Activated T-cell treated with anti-CD3 and anti-CD28 coated beads for 24 hours (primary cell): ENCODE measurements at regions not wholly inside any gene's neighbourhood (a gene's known extent, or its start where the extent isn't known, plus 50 kb on each side); places are given as distances from the start of the nearest gene placed in this dataset.

Experiments used
- DNase-seq: peaks from one replicate; pipeline ENCODE4 v3.0.0-alpha.2; 2020; ENCODE audit warnings: low read depth

DNA sequence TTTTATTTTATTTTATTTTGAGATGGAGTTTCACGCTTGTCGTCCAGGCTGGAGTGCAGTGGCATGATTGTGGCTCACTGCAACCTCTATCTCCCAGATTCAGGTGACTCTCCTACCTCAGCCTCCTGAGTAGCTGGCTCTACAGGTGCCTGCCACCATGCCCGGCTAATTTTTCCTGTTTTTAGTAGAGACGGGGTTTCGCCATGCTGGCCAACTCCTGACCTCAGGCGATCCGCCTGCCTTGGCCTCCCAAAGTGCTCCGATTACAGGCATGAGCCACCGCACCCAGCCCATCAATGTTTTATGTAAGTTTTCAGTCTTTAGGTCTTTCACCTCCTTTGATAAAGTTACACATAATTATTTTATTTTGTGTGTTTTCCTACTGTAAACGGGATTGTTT lies 154.6 kb downstream of the COPRS start:
- DNase-seq = no peak

DNA sequence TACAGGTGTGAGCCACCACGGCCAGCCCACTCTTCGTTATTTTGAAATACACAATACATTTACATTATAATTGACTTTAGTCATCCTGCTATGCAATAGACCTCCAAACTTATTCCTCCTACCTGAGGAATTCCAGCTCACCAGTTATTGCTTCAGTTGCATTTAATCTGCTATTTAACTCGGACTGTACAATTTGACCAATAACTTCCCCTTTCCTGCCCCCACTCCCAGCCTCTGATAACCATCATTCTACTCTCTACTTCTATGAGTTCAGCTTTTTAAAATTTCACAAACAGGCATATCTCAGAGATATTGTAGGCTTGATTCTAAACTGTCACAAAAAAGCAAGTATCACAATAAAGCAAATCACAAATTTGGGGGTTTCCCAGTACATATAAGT lies 157.0 kb downstream of the COPRS start:
- no peak for DNase-seq

DNA sequence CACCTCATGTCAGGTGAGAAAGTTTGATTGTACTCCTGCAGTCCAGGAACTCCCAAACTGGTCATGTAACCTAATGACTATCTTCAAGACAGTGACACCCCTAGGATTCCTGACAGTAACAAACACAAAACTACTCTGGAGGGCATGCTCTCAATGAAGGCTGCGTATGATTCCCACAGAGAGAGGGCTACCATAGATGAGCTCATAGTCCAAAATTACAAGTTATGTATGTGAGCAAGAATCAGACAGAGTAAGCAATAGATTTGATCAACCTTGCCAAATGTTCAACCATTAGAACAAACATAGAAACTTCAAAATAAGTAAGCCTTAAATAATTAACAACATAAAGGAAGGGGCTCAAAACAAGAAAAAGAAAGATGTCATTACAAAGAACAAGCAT lies 158.1 kb downstream of the COPRS start:
- DNase-seq = no peak

DNA sequence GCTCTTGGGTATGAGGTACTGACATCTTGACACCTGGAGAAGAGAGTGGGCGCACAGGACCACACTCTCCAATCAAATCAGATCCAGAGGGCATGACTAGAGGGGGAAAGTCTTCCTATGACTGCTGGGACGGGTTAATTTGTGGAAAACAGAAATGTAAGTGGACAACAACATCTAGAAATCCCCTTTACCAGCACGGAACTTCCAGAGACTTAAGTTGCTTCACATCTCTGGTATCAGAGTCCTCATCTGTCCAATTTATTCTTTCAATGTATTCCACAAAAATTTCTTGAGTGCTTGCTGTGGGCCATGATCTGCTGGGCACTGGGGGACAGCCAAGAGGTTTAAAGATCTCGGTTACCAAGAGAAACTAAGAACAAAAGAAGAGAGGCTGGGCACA lies 159.2 kb downstream of the COPRS start:
- DNase-seq = no peak

DNA sequence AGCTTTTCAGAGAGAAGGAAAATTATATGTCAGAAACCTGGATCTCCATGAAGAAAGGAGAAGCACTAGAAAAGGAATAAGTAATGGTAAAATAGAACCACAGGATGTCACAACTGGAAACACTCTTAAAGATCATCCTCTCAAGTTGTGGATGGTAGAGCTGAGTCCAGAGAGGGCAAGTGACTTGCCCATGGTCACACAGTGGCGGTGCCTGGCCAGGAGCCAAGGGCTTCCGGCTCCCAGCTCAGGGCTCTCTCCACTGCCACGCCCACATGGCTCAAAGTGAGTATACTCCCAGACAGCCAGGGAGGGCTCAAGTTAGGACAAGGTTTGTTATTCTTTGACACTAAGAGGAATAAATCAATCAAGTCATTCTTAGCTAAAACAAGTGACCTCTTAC lies 159.8 kb downstream of the COPRS start:
- no peak for DNase-seq

DNA sequence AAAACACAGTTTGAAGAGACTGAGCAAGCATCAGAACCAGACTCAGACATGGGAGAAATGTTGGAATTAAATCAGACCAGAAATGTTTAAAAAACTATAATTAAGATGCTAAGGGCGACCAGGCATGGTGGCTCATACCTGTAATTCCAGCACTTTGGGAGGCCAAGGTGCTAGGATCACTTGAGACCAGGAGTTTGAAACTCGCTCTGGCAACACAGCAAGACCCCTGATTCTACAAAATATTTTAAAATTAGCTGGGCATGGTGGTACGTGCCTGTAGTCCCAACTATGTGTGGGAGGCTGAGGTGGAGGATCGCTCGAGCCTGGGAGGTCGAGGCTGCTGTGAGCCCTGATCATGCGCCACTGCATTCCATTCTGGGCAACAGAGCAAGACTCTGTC lies 160.3 kb downstream of the COPRS start:
- DNase-seq = no peak

DNA sequence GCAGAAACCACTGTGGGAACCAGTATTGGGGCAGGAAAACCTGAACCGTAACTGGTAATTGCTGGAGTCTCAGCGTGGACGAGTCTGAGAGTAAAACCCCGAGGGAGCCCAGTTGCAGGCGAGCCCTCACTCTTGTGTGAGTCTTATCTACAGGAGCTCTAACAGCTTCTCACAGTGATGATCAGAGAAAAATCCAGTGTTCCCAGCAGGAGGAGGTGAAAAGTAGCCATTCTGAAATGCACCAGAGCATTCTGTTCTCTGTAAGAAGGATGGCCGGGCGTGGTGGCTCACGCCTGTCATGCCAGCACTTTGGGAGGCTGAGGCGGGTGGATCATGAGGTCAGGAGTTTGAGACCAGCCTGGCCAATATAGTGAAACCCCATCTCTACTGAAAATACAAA lies 161.2 kb downstream of the COPRS start:
- no peak for DNase-seq

DNA sequence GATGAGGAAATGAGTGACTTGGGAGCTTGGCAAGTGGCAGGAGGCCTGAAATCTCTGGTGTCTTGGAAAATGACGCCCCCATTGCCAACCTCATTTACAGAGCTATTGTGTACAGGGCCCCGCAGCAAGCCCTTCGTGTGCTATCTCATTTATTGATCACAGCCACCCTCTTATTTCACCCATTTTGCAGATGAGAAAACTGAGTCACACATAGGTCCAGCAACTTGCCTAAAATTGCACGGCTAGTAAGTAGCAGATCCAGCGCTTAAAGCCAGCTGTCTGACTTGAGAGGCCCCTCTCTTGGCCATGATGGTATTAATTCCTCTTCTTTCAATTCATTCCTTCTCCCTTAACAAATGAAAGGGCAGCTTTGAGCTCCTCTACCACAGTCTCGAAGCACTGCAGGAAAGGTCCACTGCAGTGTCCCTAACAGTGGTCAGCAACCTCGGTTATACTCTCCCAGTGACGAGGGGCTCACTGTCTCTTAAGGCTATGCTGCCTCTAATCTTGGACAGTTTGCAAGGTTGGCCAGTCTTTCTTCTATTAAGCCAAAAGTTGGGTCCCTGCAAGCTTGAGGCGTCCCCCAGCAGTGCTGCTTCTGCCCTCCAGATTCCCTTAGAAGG lies 162.2 kb downstream of the COPRS start:
- DNase-seq = no peak

DNA sequence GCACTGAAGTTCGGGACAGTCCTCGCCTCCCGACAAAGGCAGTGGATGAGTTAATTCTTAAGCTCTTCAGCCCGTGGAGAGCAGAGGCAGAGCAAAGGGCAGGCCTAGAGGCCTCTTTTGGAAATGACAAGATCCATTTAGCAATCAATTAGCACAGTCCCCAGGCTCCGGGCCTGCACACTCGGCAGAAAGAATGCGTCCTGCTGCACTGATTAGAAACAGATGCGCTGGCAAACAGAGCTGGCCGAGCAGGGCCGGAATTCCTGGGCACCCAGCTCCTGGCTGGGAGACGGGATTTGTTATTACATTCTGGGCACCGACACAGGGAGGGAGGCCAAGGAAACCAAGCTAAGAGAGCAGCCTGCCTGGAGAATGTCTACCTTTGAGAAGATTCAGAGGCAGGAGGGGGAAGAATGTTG lies 162.9 kb downstream of the COPRS start:
- DNase-seq = no peak

DNA sequence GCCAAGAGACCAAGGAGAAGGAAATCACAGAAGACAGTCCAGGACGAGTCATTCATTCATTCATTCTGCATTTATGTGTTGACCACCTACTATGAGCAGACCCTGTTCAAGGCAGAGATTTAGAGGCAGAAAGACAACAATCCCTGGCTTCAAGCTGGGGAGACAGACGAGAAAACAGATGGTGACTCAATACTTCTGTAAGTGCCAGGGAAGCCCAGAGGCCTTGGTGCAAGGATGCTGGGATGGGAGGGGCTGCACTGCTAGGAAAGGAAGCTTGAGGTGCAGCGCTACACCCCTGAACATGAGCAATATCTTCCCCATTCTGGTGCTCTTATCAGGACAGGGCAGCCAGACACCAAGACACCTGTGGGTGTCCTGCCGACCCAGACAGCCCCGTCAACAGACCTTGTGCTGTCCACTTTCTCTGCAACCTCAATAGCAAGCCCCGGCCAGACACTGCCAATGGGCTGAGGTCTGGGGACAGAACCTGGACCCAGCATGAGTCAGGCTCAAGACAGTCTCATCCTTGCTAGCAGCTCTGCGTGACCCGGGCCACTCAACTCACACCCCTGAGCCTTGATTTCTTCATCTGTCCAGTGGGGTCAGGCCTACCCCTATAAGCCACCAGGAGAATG lies 163.5 kb downstream of the COPRS start:
- no peak for DNase-seq

DNA sequence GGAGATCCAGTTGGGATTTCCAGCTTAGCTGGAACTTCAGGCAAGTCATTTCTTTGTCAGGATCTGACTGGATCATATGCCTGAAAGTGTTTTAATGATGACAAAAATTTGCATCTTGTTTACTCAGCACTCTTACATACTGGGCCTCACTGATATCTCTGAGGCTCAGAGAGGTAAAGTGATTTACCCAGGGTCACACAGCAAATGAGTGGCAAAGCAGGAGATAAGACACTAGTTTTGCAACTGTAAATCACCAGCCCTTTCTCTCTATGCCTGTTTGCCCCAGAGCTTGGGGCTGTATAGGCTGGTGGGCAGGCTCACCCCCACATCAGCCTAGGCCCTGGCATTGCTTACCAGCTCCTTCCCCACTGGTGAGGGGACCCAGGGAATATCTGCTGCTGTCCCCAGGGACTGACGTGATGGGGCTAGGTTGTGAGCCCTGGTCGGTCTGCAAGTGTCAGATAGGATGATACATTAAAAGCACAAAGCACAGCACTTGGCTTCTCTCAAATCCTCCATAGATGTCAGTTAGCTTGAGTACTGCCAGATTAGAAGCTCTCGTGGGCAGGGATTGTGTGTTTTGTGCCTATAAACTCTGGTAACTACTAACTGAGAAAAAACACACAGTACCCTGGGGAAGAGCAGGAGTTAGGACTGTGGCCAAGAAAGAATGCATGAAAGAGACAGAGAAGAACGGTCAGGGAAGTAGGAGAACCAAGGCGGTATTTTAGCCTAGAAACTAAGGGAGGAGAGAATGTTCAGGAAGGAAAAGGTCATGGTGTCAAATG lies 165.4 kb downstream of the COPRS start:
- DNase-seq = no peak

DNA sequence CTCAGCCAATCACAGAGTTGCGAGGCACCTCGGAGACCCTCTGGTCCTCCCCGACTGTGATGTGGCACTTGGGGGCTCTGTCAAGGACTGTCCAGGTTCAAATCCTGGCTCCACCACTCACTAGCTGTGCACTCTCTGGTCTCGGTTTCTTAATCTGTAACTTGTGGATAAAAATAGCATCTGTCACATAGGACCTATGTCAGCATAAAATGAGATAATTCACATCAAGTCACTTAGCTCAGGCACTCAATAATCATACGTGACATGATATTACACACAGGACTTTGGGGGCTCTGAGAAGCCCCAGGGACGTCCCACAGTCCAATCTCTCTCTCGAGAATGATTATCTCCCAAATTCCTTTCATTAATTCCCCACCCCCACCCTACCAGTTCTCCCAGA lies 166.4 kb downstream of the COPRS start:
- DNase-seq = no peak

DNA sequence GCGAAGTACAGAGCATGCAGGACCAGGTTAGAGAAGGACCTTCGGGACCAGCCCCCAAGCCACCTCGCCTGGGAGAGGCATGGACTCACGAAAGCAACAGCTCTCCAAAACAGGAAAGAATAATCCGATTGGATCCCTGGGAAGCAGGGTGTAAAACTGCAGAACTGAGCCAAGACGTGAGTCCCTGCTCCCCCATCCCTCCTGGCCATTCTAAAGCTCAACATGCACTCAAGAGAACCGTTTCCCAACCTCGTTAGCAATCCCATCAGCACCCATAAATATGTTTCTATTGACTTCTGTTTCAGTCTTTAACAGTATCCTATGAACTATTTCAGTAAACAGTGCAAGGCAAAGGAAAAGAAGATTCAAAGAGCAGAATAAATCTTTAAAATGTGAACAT lies 167.0 kb downstream of the COPRS start:
- DNase-seq = no peak

DNA sequence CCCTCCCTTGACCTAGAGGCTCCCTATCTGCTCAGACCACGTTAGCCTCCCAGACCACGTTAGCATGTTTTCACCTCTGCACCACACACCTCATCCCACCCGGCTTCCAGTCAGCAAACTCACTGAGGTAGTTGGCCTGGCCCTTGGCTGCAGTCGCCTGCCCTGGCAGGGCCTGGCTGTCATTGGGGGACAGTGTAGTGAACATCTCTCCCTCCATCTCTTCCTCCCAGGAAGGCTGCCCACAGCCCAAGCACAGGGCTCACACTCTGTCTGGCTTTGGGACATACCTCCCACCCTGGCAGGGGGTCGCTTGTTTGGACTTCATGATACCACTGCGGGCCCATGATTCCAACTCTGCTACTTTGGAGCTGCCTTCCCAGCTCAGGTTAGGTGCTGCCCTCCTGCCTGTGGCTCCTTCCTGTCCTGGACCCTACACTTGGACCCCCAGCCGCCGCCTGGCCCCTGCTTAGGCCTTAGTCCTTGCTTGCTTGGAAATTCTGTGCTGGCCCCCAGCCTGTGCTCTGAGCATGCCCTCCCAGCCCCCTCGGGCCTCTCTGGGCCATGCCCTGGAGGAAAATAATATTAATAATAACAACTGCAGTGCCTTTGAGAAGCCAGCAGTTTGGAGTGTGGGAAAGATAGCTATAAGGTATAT lies 167.7 kb downstream of the COPRS start:
- DNase-seq = no peak

DNA sequence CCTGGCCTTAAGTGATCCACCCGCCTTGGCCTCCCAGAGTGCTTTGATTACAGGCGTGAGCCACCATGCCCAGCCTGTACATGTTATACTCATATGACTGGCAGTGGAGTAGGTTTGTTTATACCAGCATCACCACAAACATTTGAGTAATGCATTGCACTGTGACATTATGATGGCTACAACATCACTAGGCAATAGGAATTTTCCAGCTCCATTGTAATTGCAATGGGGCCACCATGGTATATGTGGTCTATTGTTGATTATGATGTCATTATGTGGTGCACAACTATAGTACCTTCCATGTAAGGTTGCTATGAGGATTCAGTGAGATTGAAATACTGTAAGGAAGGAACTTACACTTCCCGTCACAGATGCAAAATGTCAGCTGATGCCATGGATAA lies 168.9 kb downstream of the COPRS start:
- DNase-seq = no peak

DNA sequence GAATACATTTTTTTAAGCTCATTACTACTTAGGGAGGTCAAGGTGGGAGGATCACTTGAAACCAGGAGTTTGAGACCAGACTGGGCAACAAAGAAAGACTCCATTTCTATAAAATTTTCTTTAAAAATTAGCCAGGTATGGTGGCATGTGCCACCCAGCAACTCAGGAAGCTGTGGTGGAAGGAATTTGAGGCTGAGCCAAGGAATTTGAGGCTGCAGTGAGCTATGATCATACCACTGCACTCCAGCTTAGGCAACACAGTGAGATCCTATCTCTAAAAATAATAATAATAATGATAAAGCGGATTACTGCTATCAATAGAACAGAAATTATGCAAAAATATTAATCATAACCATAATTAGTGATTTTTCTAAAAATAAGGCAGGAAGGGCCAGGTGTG lies 170.3 kb downstream of the COPRS start:
- no peak for DNase-seq

DNA sequence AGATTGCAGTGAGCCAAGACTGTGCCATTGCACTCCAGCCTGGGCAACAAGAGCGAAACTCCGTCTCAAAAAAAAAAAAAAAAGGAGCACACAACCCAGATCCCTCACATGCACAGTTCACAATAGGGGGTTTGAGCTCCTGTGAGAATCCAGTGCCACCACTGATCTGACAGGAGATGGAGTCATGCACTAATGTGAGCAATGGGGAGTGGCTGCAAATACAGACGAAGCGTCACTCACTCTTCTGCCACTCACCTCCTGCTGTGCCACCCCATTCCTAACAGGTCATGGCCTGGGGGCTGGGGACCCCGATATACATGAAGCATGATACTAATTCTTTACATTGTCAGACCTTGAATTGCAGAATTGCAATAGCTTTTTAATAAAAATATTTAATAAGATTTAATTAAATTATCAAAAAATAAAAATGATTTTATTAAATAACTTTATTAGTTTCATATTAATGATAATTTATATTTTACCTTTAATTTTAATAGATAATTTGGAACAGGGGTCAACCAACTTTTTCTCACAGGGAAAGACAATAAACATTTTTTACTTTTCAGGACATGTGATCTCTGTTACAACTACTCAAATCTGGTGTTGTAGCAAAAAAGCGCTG lies 171.4 kb downstream of the COPRS start:
- no peak for DNase-seq

DNA sequence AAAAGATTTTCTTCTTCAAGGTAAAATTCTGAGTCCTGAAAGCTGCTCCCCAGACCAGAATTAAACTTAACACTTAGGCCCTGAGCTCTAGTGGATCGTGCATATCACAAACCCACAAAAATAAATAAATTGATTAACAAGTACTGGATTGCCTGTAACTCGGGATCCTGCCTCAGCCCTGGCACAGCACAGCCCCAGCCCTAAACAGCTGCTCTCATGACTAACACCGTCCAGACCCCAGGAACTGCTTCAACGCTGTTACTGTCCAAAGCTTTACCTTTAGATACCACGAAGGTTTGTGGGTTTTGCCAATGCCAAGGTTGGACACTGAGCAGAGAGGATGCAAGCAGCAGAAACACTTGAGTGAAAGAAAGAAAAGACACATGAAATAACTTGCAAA lies 172.5 kb downstream of the COPRS start:
- DNase-seq = no peak

DNA sequence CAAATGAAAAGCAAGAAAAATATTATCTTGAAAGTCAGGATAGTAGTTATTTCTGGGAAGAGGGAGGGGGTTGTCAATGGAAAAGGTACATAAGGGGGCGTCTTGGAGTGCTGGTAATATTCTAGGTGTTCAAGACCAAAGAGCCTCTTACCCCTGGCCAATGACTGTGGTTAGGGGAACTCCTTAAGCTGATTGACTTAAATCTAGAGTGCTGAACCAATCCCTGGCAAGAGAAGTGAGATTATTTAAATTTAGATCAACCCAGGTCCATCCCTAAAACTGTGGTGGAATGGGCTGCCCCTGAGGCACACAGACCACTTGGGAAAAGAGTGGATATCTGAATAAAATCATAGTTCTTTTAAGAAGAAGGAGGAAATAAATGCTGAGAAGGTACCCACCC lies 174.1 kb downstream of the COPRS start:
- DNase-seq = no peak

DNA sequence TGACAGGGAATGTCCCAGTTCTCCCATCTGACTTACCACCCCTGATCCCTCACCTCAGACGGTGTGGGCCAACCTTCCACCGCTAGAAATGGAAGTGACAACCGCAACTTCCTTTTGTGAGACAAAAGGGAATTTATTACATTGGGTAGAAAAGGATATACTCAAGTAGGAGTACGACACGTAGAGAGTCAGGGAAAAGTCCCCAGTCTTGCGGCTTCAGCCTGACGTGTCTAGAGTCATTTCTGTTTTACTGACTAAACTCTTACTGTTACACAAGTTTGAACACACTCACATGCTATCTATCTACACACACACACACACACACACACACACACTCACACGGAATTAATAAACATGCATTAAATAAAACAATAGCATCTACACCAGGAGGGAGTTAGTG lies 178.9 kb downstream of the COPRS start:
- DNase-seq = peak; percentile 11

DNA sequence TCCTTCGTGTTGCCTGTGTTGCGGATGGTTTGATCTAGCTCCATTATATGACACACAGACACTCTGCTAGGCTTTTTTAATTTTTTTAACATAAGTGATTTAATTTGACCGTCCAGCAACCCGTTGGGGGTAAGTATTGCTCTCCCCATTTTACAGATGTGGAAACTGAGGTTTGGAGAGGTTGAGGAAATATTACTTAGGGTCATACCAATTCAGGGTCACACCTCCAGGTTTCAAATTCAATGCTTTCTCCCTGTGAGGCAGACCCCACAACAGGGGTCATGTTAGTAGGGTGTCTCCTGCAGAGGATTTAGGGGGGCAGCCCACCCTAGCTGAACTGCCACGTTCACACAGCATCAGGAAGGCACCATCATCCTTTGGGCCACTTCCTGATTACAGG lies 179.4 kb downstream of the COPRS start:
- DNase-seq = no peak

DNA sequence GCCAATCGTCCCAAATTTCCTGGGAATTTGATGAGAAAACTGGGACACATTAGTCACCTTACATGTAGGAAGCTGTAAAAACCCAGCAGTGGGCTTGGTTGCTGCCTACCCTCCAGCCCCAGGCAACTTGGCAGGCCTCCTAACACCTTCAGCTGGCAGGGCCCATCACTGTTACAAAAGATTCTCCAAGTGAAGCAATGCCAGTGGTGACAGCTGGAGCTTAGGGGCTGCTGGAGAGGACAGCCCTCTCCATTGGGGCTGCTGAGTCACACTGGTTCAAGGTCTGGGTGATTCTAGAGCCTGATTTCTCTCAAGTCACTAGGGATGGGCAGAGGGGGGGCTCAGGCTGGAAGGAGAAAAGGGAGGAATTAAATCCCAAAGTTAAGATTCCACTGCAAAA lies 180.6 kb downstream of the COPRS start:
- DNase-seq = no peak

DNA sequence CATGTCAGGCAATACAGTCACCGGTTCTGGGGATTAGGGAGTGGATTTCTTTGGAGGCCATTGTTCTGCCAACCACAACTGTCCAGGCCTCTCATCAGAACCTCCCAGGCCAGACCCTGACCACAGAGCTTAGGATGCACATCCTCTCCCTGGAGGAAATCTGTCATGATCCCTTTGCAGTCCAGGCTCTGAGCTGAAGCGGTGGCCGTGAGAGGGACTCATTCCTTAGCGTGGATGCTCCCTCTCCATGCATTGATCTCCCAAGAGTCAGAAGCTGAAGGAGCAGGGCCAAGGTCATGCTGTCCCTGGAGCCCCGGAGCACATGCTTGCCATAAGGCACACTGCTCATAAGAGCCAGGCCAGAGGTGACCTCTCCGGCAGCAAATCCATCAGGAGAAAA lies 181.4 kb downstream of the COPRS start:
- DNase-seq = no peak
